ENCODE measurements at regions not wholly inside any gene's neighbourhood (a gene's known extent, or its start where the extent isn't known, plus 50 kb on each side); places are given as distances from the start of the nearest gene placed in this dataset.
"Not testable (repeated sequence)": the region's sequence is repeated elsewhere in the genome, so short reads cannot be mapped to it uniquely, and the experiment has no call there.

DNA sequence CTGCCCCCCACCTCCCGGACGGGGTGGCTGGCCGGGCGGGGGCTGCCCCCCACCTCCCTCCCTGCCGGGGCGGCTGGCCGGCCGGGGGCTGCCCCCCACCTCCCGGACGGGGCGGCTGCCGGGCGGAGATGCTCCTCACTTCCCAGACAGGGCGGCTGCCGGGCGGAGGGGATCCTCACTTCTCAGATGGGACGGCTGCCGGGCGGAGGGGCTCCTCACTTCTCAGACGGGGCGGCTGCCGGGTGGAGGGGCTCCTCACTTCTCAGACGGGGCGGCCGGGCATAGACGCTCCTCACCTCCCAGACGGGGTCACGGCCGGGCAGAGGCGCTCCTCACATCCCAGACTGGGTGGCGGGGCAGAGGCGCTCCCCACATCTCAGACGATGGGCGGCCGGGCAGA is 74.8 kb upstream of the NMUR2 start:
- TF ChIP-seq, protein P1, sequence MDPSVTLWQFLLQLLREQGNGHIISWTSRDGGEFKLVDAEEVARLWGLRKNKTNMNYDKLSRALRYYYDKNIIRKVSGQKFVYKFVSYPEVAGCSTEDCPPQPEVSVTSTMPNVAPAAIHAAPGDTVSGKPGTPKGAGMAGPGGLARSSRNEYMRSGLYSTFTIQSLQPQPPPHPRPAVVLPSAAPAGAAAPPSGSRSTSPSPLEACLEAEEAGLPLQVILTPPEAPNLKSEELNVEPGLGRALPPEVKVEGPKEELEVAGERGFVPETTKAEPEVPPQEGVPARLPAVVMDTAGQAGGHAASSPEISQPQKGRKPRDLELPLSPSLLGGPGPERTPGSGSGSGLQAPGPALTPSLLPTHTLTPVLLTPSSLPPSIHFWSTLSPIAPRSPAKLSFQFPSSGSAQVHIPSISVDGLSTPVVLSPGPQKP (IDR thresholded peaks at IDR 0.05; ENCODE audit: low read depth, low read length) = not testable (repeated sequence)
- not testable (repeated sequence) for TF ChIP-seq EP300 (IDR thresholded peaks at IDR 0.05); POLR2A (IDR thresholded peaks at IDR 0.05; ENCODE audit: low read length); BCL3 (IDR thresholded peaks at IDR 0.05); NPAS2 (CRISPR knock-in tag; IDR thresholded peaks at IDR 0.05; ENCODE audit: borderline replicate concordance); HDAC2 (IDR thresholded peaks at IDR 0.05)
- TF ChIP-seq, protein P2, sequence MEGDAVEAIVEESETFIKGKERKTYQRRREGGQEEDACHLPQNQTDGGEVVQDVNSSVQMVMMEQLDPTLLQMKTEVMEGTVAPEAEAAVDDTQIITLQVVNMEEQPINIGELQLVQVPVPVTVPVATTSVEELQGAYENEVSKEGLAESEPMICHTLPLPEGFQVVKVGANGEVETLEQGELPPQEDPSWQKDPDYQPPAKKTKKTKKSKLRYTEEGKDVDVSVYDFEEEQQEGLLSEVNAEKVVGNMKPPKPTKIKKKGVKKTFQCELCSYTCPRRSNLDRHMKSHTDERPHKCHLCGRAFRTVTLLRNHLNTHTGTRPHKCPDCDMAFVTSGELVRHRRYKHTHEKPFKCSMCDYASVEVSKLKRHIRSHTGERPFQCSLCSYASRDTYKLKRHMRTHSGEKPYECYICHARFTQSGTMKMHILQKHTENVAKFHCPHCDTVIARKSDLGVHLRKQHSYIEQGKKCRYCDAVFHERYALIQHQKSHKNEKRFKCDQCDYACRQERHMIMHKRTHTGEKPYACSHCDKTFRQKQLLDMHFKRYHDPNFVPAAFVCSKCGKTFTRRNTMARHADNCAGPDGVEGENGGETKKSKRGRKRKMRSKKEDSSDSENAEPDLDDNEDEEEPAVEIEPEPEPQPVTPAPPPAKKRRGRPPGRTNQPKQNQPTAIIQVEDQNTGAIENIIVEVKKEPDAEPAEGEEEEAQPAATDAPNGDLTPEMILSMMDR (IDR thresholded peaks at IDR 0.05) = not testable (repeated sequence)
- TF ChIP-seq, protein P3, sequence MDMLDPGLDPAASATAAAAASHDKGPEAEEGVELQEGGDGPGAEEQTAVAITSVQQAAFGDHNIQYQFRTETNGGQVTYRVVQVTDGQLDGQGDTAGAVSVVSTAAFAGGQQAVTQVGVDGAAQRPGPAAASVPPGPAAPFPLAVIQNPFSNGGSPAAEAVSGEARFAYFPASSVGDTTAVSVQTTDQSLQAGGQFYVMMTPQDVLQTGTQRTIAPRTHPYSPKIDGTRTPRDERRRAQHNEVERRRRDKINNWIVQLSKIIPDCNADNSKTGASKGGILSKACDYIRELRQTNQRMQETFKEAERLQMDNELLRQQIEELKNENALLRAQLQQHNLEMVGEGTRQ (IDR thresholded peaks at IDR 0.05) = not testable (repeated sequence)
